BE2C (cell line): ENCODE measurements at regions not wholly inside any gene's neighbourhood (a gene's known extent, or its start where the extent isn't known, plus 50 kb on each side); places are given as distances from the start of the nearest gene placed in this dataset.

Source experiments
- DNase-seq: peaks from one replicate; pipeline ENCODE4 v3.0.0-alpha.2; 2020
- H3K27me3 ChIP-seq: fragments of 250-450 bp; sonication (Bioruptor Pico); 2 replicates; pipeline ENCODE4 v1.5.1; 2020; ENCODE audit warnings: mild to moderate bottlenecking
- H3K36me3 ChIP-seq: fragments of 250-450 bp; sonication (Bioruptor Pico); 2 replicates; pipeline ENCODE4 v1.5.1; 2020; ENCODE audit warnings: mild to moderate bottlenecking
- H3K4me1 ChIP-seq: fragments of 250-450 bp; sonication (Bioruptor Pico); 2 replicates; pipeline ENCODE4 v1.5.1; 2020
- H3K4me3 ChIP-seq: 2 replicates; pipeline ENCODE4 v1.5.1; 2011; ENCODE audit warnings: low read depth, low read length
- H3K9me3 ChIP-seq: fragments of 250-450 bp; sonication (Bioruptor Pico); 2 replicates; pipeline ENCODE4 v1.5.1; 2020
- CTCF ChIP-seq: IDR thresholded peaks from 2 replicates; pipeline ENCODE4 v1.5.1; 2012; ENCODE audit warnings: mild to moderate bottlenecking, low read depth, low read length

DNA sequence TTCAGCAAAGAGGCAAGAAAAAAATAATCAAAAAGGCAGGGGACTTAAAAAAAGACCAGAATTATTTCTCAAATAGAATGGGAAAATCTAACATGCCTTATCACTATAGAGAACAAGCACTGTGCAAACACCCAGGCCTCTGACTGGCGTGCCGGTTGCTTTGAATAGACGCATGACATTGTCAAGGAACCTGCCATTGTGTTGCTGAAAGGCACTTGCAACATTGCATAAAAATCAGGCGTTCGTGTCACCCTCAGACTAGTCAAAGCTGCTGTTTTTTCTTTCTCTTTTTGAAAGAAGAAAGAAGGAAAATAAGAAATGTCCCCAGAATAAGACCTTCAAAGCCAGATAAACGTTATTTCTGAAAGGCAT lies 549.3 kb upstream of the CADM1 start:
- H3K36me3 ChIP-seq: no peaks in the 10 kb centered on the region
- no peak overlapping the region for H3K4me3 ChIP-seq
- H3K9me3 ChIP-seq: no peaks in the 10 kb centered on the region
- DNase-seq: no peak
- TF ChIP-seq CTCF: no peak
- peaks cover 4% of the 10 kb centered on the region for H3K4me1 ChIP-seq
- no peaks in the 10 kb centered on the region for H3K27me3 ChIP-seq

GRCh38 chr11:116052603-116053547 lies 548.7 kb upstream of the CADM1 start:
- no peak overlapping the region for H3K4me3 ChIP-seq

DNA sequence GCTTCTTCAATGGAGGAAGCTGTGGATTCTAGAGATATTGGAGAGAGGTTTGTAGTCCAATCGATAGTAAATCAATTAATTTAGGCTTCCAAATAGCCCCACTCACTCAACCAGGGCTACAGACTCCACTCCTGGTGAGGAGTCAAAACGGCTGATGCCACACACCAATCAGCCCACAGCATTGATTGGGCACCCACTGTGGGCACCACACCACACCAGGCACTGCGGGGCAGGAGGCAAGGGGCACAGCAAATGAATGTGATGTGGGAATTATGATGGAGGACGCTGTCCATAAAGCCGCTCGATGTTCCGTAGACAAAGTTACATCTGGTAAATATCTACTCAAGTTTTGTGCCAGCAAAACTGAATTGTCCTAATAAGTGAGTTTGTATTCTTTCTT lies 547.3 kb upstream of the CADM1 start:
- H3K4me1 ChIP-seq: peaks cover 4% of the 10 kb centered on the region
- no peaks in the 10 kb centered on the region for H3K36me3 ChIP-seq
- no peaks in the 10 kb centered on the region for H3K27me3 ChIP-seq
- no peak for TF ChIP-seq CTCF
- H3K4me3 ChIP-seq: no peak overlapping the region
- H3K9me3 ChIP-seq: no peaks in the 10 kb centered on the region
- no peak for DNase-seq

More at GRCh38 chr11:116052603-116053547, 548.7 kb upstream of the CADM1 start:
- no peaks in the 10 kb centered on the region for H3K36me3 ChIP-seq
- H3K27me3 ChIP-seq: no peaks in the 10 kb centered on the region
- TF ChIP-seq CTCF: no peak
- peaks cover 4% of the 10 kb centered on the region for H3K4me1 ChIP-seq
- no peak for DNase-seq
- H3K9me3 ChIP-seq: no peaks in the 10 kb centered on the region

GRCh38 chr11:116049383-116049782 lies 545.2 kb upstream of the CADM1 start:
- no peaks in the 10 kb centered on the region for H3K27me3 ChIP-seq
- peaks cover 4% of the 10 kb centered on the region for H3K4me1 ChIP-seq
- no peaks in the 10 kb centered on the region for H3K9me3 ChIP-seq
- no peak for DNase-seq
- no peak for TF ChIP-seq CTCF
- H3K4me3 ChIP-seq: no peak overlapping the region
- H3K36me3 ChIP-seq: no peaks in the 10 kb centered on the region

GRCh38 chr11:116046127-116046526 lies 541.9 kb upstream of the CADM1 start:
- H3K4me1 ChIP-seq: no peaks in the 10 kb centered on the region; the same call in none of the 2 replicates
- DNase-seq: no peak
- TF ChIP-seq CTCF: no peak
- no peak overlapping the region for H3K4me3 ChIP-seq
- no peaks in the 10 kb centered on the region for H3K36me3 ChIP-seq
- H3K27me3 ChIP-seq: no peaks in the 10 kb centered on the region
- H3K9me3 ChIP-seq: no peaks in the 10 kb centered on the region

DNA sequence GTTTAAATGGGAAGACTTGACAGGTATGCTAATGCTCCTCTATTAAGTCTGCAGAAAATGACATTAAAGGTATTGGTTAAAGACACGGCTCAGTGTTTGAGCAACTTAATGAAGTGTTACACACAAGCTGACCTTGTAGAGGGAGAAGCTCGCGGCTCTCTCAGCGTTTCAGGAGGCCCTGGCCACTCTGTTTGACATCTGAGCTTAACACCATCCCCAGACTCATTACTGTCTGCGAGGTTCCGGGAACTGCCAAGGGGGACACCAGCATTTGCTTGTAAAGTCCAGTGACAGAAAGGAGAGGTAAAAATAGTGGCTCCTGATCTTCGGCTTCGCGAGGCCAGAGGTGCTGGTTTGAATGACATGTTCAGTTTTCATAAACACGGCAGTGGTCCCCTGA lies 540.7 kb upstream of the CADM1 start:
- H3K4me3 ChIP-seq: no peak overlapping the region
- no peaks in the 10 kb centered on the region for H3K36me3 ChIP-seq
- H3K4me1 ChIP-seq: no peaks in the 10 kb centered on the region; the same call in none of the 2 replicates
- DNase-seq: no peak
- no peaks in the 10 kb centered on the region for H3K27me3 ChIP-seq
- no peak for TF ChIP-seq CTCF
- no peaks in the 10 kb centered on the region for H3K9me3 ChIP-seq
